ENCODE measurements at regions not wholly inside any gene's neighbourhood (a gene's known extent, or its start where the extent isn't known, plus 50 kb on each side); places are given as distances from the start of the nearest gene placed in this dataset.

DNA sequence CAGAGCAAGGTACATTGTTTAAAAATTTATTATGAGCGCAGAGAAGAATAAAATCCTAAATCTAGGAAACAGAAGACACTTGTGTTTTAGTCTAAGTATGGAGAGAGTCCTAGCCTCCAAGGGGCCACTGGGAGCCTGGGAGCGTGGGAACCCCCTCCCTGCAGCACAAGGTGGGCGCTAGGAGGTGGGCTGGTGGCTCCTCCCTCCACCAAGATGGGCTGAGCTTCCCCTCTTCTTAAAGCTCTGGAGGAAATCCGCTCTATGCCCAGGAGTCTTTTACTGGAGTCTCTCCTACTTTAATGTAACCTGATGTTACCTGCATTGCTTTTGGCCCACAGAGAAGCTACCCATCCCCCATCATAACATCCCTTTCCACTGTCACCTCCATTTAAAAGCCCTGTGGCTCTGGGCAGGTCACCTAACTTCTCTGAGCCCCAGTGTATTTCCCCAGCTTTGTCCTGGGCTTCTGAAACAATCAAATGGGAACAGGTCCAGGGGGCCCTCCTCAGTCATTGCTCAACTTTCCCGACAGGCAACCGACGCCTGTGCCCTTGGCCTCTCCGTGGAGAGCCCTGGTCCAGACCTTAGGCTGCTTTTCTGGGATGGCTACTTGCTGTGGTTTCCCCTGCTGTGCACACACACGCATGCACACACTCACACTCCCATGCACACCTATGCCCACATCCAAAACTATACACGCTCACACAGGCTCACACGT, 181.5 kb downstream of the NPHP4 start:
- Histone ChIP-seq H4K20me1 (ENCODE audit: control insufficient read depth, insufficient read depth, low read length, poor library complexity, severe bottlenecking) (no peaks in the 10 kb centered on the region), H3K4me1 (ENCODE audit: control insufficient read depth in 2 of 2, insufficient read depth in 2 of 2, low read length in 2 of 2) (no peaks in the 10 kb centered on the region), H3K27ac (ENCODE audit: low read length in 2 of 2) (no peak overlapping the region), H3K4me2 (replicated peaks; ENCODE audit: low read depth, low read length, poor library complexity, severe bottlenecking) (no peak overlapping the region), H3K79me2 (ENCODE audit: control insufficient read depth, insufficient read depth, low read length) (no peaks in the 10 kb centered on the region), H3K4me3 (ENCODE audit: control extremely low read depth in 1 of 5, extremely low read depth in 1 of 5, insufficient read depth in 1 of 5, low read depth in 2 of 5, low read length in 4 of 5) (no peak overlapping the region), H3K9ac (ENCODE audit: low read length) (no peak overlapping the region), H2AFZ (ENCODE audit: insufficient read depth, low read depth, low read length, poor library complexity, severe bottlenecking) (no peak overlapping the region), H3K27me3 (replicated peaks in 1 of 4; ENCODE audit: control extremely low read depth in 1 of 4, control insufficient read depth in 3 of 4, insufficient read depth in 4 of 4, low read length in 3 of 4) (peaks cover 0 to 2% (median 0%) of the 10 kb centered on the region in 4 experiments), H3K36me3 (replicated peaks in 1 of 2; ENCODE audit: control extremely low read depth in 1 of 2, control insufficient read depth in 1 of 2, extremely low read depth in 1 of 2, insufficient read depth in 2 of 2, low read length in 1 of 2) (no peaks in the 10 kb centered on the region), H3K9me3 (ENCODE audit: control extremely low read depth in 1 of 3, control insufficient read depth in 2 of 3, insufficient read depth in 1 of 3, low read length in 2 of 3) (no peaks in the 10 kb centered on the region)
- H3K4me1 Mint-ChIP-seq, result no peaks in the 10 kb centered on the region
- no peak for DNase-seq
- CTCF ChIA-PET, result no interaction called here
- TF ChIP-seq, protein P1, sequence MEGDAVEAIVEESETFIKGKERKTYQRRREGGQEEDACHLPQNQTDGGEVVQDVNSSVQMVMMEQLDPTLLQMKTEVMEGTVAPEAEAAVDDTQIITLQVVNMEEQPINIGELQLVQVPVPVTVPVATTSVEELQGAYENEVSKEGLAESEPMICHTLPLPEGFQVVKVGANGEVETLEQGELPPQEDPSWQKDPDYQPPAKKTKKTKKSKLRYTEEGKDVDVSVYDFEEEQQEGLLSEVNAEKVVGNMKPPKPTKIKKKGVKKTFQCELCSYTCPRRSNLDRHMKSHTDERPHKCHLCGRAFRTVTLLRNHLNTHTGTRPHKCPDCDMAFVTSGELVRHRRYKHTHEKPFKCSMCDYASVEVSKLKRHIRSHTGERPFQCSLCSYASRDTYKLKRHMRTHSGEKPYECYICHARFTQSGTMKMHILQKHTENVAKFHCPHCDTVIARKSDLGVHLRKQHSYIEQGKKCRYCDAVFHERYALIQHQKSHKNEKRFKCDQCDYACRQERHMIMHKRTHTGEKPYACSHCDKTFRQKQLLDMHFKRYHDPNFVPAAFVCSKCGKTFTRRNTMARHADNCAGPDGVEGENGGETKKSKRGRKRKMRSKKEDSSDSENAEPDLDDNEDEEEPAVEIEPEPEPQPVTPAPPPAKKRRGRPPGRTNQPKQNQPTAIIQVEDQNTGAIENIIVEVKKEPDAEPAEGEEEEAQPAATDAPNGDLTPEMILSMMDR (IDR thresholded peaks at IDR 0.05), result no peak
- no peak for TF ChIP-seq EZH2 (IDR thresholded peaks at IDR 0.05; ENCODE audit: borderline replicate concordance, insufficient read depth, low read depth, low read length, poor library complexity, severe bottlenecking)
- H3K9me3 Mint-ChIP-seq (ENCODE audit: insufficient read depth), result no peaks in the 10 kb centered on the region
- H3K4me3 Mint-ChIP-seq, result no peak overlapping the region
- H3K27ac Mint-ChIP-seq, result no peak overlapping the region
- peaks cover 4% of the 10 kb centered on the region for H3K27me3 Mint-ChIP-seq
- ATAC-seq (ENCODE audit: low read depth), result no peak
- intact Hi-C loops (cut with micrococcal nuclease), result no loop called here
- POLR2A ChIA-PET, result no interaction called here
- 49% methylated on average over 7 of the region's 11 CpGs for WGBS (ENCODE audit: insufficient coverage)

DNA sequence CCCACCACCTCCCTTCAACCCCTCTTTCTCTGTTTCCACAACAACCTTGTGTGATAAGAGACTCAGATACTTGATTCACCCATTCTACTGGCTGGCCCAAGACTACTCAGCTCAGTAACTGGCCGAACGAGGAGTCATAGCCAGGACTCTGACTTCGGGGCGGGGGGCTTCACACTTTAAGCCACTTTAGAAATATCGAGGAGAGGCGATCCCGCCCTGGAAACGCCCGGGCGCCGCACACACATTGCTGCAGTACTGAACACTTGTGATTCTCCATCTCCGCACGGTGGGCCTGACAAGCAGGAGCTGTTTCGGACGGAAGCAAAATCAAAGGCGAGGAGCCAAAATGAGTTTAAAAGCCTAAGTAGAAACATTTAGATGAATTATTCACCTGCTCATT, 182.1 kb downstream of the NPHP4 start:
- CTCF ChIA-PET, result no interaction called here
- POLR2A ChIA-PET, result no interaction called here
- H3K4me3 Mint-ChIP-seq, result no peak overlapping the region
- H3K4me3 ChIP-seq (ENCODE audit: control extremely low read depth in 1 of 5, extremely low read depth in 1 of 5, insufficient read depth in 1 of 5, low read depth in 2 of 5, low read length in 4 of 5), result no peak overlapping the region
- H3K36me3 ChIP-seq (replicated peaks in 1 of 2; ENCODE audit: control extremely low read depth in 1 of 2, control insufficient read depth in 1 of 2, extremely low read depth in 1 of 2, insufficient read depth in 2 of 2, low read length in 1 of 2), result no peaks in the 10 kb centered on the region
- H3K27me3 Mint-ChIP-seq, result peaks cover 4% of the 10 kb centered on the region
- TF ChIP-seq EZH2 (IDR thresholded peaks at IDR 0.05; ENCODE audit: borderline replicate concordance, insufficient read depth, low read depth, low read length, poor library complexity, severe bottlenecking), result no peak
- TF ChIP-seq, protein P1 (IDR thresholded peaks at IDR 0.05), result no peak
- no peak overlapping the region for H3K4me2 ChIP-seq (replicated peaks; ENCODE audit: low read depth, low read length, poor library complexity, severe bottlenecking)
- H3K79me2 ChIP-seq (ENCODE audit: control insufficient read depth, insufficient read depth, low read length), result no peaks in the 10 kb centered on the region
- ATAC-seq (ENCODE audit: low read depth) (no peak), DNase-seq (no peak)
- WGBS (ENCODE audit: insufficient coverage), result 94% methylated on average over 13 of the region's 16 CpGs
- H3K9me3 ChIP-seq (ENCODE audit: control extremely low read depth in 1 of 3, control insufficient read depth in 2 of 3, insufficient read depth in 1 of 3, low read length in 2 of 3), result no peaks in the 10 kb centered on the region
- no peak overlapping the region for H3K9ac ChIP-seq (ENCODE audit: low read length)
- no peaks in the 10 kb centered on the region for H3K9me3 Mint-ChIP-seq (ENCODE audit: insufficient read depth)
- no peaks in the 10 kb centered on the region for H3K4me1 Mint-ChIP-seq
- no peak overlapping the region for H2AFZ ChIP-seq (ENCODE audit: insufficient read depth, low read depth, low read length, poor library complexity, severe bottlenecking)
- H3K4me1 ChIP-seq (ENCODE audit: control insufficient read depth in 2 of 2, insufficient read depth in 2 of 2, low read length in 2 of 2), result no peaks in the 10 kb centered on the region
- H4K20me1 ChIP-seq (ENCODE audit: control insufficient read depth, insufficient read depth, low read length, poor library complexity, severe bottlenecking), result no peaks in the 10 kb centered on the region
- H3K27ac ChIP-seq (ENCODE audit: low read length in 2 of 2), result no peak overlapping the region
- peaks cover 0 to 2% (median 0%) of the 10 kb centered on the region in 4 experiments for H3K27me3 ChIP-seq (replicated peaks in 1 of 4; ENCODE audit: control extremely low read depth in 1 of 4, control insufficient read depth in 3 of 4, insufficient read depth in 4 of 4, low read length in 3 of 4)
- intact Hi-C loops (cut with micrococcal nuclease), result no loop called here
- H3K27ac Mint-ChIP-seq, result no peak overlapping the region
